Thymus (tissue), 11 donors: ENCODE measurements at regions not wholly inside any gene's neighbourhood (a gene's known extent, or its start where the extent isn't known, plus 50 kb on each side); places are given as distances from the start of the nearest gene placed in this dataset.
"Not testable (repeated sequence)": the region's sequence is repeated elsewhere in the genome, so short reads cannot be mapped to it uniquely, and the experiment has no call there.

Source experiments
- DNase-seq, 9 donors: peaks; one replicate each; pipeline ENCODE4 v3.0.0-alpha.2; 2013; ENCODE audit warnings: low spot score in 9 of 9, low read depth in 6 of 9, missing footprints in 1 of 9
- H3K27ac ChIP-seq, 2 donors: one replicate each; pipeline ENCODE4 v1.5.1; 2013; ENCODE audit warnings: control low read depth in 1 of 2, low read depth in 1 of 2, low read length in 1 of 2, mild to moderate bottlenecking in 1 of 2, moderate library complexity in 1 of 2
- H3K27me3 ChIP-seq, 2 donors: one replicate each; pipeline ENCODE4 v1.5.1; 2013; ENCODE audit warnings: low read length in 1 of 2; ENCODE audit not compliant: control insufficient read depth in 2 of 2, insufficient read depth in 1 of 2
- H3K36me3 ChIP-seq, 2 donors: one replicate each; pipeline ENCODE4 v1.5.1; 2013; ENCODE audit warnings: low read length in 1 of 2, mild to moderate bottlenecking in 1 of 2, moderate library complexity in 1 of 2; ENCODE audit not compliant: control insufficient read depth in 2 of 2, insufficient read depth in 2 of 2
- H3K4me1 ChIP-seq, 2 donors: one replicate each; pipeline ENCODE4 v1.5.1; 2013; ENCODE audit warnings: low read length in 2 of 2; ENCODE audit not compliant: control insufficient read depth in 2 of 2, insufficient read depth in 2 of 2
- H3K4me3 ChIP-seq, 2 donors: one replicate each; pipeline ENCODE4 v1.5.1; 2013; ENCODE audit warnings: low read length in 2 of 2, control low read depth in 1 of 2, mild to moderate bottlenecking in 1 of 2
- H3K9me3 ChIP-seq, 2 donors: one replicate each; pipeline ENCODE4 v1.5.1; 2013; ENCODE audit warnings: low read length in 1 of 2, mild to moderate bottlenecking in 1 of 2; ENCODE audit not compliant: control insufficient read depth in 2 of 2, insufficient read depth in 1 of 2
- WGBS: extraction: QIAGEN DNeasy Blood & Tissue Kit; methylation state at CpG from one replicate; pipeline ENCODE4 v1.1.7; 2013; 5-methylcytosine and 5-hydroxymethylcytosine counted together
- donor health status: healthy.

GRCh38 chr16:48668184-48668583 is 58.2 kb upstream of the N4BP1 start:
- not testable (repeated sequence) for DNase-seq, H3K4me3 ChIP-seq
- WGBS: 88% methylated on average over 8 of the region's 8 CpGs

DNA sequence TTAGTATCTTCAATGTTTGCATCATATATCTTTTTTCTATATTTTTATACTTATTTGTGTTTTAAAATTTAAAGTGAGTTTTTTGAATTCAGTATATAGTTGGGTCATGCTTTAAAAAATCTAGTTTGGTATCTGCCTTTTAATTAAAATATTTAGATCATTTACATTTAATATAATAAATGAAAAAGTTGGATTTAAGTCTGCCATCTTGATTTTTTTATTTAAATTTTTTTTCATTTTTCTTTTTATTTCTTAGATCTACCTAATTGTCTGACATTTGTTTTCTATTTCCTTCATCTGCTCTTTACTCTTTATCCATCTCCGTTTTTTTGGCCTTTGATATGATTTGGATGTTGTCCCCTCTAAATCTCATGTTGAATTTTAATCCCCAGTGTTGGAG is 50.0 kb upstream of the N4BP1 start:
- no peaks in the 10 kb centered on the region for H3K4me1 ChIP-seq
- H3K27ac ChIP-seq: no peak overlapping the region
- H3K4me3 ChIP-seq: no peak overlapping the region
- no peak for DNase-seq
- H3K36me3 ChIP-seq: no peaks in the 10 kb centered on the region
- WGBS: 87% methylated on average over 1 of the region's 1 CpG
- H3K27me3 ChIP-seq: no peaks in the 10 kb centered on the region
- H3K9me3 ChIP-seq: peaks cover 1 to 2% of the 10 kb centered on the region in 2 donors

More at GRCh38 chr16:48668184-48668583, 58.2 kb upstream of the N4BP1 start:
- H3K4me1 ChIP-seq, H3K27ac ChIP-seq, H3K9me3 ChIP-seq, H3K27me3 ChIP-seq, H3K36me3 ChIP-seq: not testable (repeated sequence)
